GM10266 (cell line): ENCODE measurements at regions not wholly inside any gene's neighbourhood (a gene's known extent, or its start where the extent isn't known, plus 50 kb on each side); places are given as distances from the start of the nearest gene placed in this dataset.

ENCODE experiments used
- DNase-seq: peaks from one replicate; pipeline ENCODE4 v3.0.0; 2012; ENCODE audit errors: extremely low spot score
- TF ChIP-seq, protein P1 (sequence below): IDR thresholded peaks from 2 replicates; pipeline ENCODE4 v1.5.1; 2012; ENCODE audit warnings: mild to moderate bottlenecking, low read depth; ENCODE audit not compliant: control insufficient read depth, insufficient read depth; ENCODE audit errors: missing control alignments

DNA sequence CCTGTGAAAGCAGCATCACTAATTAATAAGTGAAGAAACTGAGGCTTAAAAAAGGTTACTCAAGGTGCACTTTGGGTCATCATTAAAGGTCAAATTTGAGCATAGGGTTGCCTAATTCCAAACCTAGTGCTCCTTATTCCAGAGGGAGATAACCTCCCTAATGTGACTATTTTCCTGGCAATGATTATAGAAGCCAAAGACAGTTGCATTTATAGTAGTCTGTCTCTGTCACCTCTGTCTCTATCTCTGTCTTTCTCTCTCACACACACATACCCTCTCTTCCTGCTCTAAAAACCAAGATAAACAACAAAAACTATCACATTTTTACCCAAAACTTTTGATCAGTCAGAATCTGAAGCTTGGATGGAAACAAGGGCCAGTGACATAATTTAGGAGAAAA lies 172.0 kb upstream of the LMCD1 start:
- TF ChIP-seq, protein P1, sequence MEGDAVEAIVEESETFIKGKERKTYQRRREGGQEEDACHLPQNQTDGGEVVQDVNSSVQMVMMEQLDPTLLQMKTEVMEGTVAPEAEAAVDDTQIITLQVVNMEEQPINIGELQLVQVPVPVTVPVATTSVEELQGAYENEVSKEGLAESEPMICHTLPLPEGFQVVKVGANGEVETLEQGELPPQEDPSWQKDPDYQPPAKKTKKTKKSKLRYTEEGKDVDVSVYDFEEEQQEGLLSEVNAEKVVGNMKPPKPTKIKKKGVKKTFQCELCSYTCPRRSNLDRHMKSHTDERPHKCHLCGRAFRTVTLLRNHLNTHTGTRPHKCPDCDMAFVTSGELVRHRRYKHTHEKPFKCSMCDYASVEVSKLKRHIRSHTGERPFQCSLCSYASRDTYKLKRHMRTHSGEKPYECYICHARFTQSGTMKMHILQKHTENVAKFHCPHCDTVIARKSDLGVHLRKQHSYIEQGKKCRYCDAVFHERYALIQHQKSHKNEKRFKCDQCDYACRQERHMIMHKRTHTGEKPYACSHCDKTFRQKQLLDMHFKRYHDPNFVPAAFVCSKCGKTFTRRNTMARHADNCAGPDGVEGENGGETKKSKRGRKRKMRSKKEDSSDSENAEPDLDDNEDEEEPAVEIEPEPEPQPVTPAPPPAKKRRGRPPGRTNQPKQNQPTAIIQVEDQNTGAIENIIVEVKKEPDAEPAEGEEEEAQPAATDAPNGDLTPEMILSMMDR: no peak
- DNase-seq: no peak

DNA sequence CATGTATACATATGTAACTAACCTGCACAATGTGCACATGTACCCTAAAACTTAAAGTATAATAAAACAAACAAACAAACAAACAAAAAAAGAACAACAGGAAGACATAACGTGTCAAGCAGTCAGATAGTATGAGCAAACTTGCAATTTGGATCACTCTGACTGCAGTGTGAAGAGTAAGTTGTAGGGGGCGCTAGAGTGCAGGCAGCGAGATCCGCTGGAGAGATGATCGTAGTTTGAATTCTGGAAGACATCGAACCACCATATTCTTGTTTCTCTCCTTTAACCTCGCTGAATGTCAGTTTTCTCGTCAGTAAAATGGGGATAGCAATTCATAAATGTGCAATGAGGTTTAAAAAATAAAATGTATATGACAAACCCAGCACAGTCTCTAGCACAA lies 165.2 kb upstream of the LMCD1 start:
- TF ChIP-seq, protein P1: peak; percentile 18

DNA sequence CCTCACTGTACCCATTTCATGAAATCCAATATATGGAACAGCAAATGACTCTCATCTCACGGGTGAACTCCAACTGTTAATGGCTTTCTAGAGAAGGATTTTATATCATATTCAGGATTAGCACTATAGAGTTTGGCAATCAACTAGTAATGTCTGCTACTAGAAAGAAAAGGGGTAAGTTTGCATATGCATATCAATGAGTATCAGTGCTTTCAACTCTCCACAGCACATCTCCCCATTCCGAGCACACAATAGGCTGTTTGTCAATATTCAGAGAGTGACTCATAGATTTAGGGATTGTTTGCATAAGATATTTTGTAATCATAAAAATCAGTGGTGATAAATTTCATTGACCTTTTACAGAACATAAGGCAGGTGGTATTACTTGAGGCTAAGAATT lies 163.2 kb upstream of the LMCD1 start:
- TF ChIP-seq, protein P1: no peak

More for the DNA sequence above, 165.2 kb upstream of the LMCD1 start:
- DNase-seq: no peak

DNA sequence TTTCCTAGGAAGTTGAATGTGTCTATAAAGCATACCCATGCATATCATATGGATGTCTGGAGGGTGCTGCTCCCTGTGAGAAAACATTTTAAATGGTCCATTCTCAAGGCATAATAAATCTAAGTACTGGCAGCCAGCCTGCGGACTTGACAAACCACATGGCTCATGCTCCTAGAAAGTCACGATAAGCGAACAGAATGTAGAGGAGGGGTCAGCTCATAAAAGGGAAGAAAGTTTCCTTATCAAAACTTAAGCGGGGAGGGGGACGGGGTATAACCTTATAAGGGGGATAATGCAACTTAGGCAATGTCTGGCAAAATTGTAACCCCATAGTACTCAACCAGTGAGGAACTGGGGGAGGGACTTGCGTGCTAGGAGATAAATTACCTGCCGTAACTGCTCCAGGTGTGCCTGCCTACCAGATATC lies 159.8 kb upstream of the LMCD1 start:
- TF ChIP-seq, protein P1: no peak
- DNase-seq: no peak

More for the DNA sequence above, 163.2 kb upstream of the LMCD1 start:
- no peak for DNase-seq

DNA sequence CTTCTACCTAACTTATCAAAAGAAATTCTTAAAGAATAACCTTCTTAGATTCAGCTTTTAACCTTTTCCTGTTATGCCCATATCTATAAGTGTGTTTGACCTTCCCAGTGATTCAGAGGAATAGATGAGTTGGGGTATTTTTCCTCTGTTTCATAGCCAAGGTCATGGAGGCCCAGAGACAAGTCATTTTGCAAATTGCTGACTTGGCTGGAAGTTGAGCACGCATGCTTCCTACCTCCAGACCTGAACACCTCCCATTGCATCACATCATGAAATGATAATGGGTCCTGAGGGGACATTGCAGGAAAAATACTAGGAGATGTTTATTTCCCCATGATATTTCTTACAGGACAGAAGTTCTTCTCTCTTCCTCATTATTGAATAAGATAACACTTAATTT lies 158.6 kb upstream of the LMCD1 start:
- TF ChIP-seq, protein P1: no peak
- no peak for DNase-seq

DNA sequence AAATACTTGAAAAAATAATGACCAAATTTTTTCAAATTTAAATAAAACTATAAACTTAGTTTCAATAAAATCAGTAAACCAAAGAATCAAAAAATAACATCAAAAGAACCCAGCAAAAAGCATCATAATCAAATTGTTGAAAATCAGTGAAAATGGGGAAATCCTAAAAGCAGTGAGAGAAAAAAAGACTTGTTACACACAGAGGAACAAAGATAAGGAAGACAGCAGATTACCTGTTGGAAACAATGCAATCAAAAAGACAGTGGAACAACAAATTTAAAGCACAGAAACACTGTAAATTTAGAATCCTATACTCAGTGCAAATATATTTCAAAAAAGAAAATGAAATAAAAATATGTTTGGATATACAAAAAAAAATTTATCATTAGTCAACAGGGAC lies 156.2 kb upstream of the LMCD1 start:
- TF ChIP-seq, protein P1: no peak
- DNase-seq: no peak

DNA sequence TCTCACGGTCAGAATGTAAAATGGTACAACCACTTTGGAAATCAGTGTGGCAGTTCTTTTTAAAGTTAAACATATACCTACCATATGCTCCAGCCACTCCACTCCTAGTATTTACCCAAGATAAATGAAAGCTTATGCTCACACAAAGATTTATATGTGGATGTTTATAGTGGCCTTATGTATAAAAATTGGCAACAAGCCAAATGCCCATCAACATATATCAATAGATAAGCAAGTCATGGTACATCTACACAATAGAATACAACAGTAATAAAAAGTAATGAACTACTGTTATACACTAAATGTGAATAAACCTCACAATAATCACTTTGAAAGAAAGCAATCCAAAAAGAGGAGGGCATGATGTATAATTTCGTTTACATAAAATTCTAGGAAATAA lies 153.5 kb upstream of the LMCD1 start:
- TF ChIP-seq, protein P1: no peak
- no peak for DNase-seq
